Prostate gland (tissue), 2 donors: ENCODE measurements at regions not wholly inside any gene's neighbourhood (a gene's known extent, or its start where the extent isn't known, plus 50 kb on each side); places are given as distances from the start of the nearest gene placed in this dataset.

Experiments used
- CTCF ChIP-seq, 4 experiments: fragments of 200-600 bp in 2 of 4; fragments of 450-650 bp in 2 of 4; sonication (generic) in 2 of 4; IDR thresholded peaks; 1 replicate in 3 of 4; 2 replicates in 1 of 4; pipeline ENCODE4 v1.5.1; 2016 to 2019; ENCODE audit warnings: antibody characterized with exemption in 4 of 4, mild to moderate bottlenecking in 2 of 4, moderate library complexity in 2 of 4
- POLR2A ChIP-seq: fragments of 450-650 bp; IDR thresholded peaks from one replicate; pipeline ENCODE4 v1.6.1; 2016; ENCODE audit warnings: antibody characterized with exemption, mild to moderate bottlenecking
- POLR2AphosphoS5 ChIP-seq: sonication (generic); formaldehyde crosslinking; IDR thresholded peaks from one replicate; pipeline ENCODE4 v1.6.1; 2017; ENCODE audit warnings: antibody characterized with exemption

DNA sequence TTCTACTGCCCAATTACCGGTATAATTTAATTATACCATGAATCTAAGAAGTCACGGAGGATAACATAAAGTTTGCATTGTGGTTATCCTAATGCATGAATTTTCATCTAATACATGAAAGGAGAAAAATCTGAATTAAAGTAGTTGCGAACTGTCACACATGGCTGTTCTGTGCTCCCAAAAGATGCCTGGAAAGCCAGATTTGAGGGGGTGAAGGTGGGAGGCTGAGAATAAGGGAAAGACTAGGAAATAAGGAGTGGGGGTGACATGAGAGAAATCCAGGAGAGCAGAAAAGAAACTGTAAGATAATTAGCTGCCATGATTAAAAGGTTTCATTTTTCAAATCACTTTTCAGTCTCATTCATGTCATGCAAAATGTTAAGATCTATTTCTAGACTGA is 1582.7 kb downstream of the STIM2 start:
- TF ChIP-seq CTCF (IDR thresholded peaks at IDR 0.05) (no peak), POLR2A (no peak), POLR2AphosphoS5 (no peak)
